HL-60 (cell line): ENCODE measurements at regions not wholly inside any gene's neighbourhood (a gene's known extent, or its start where the extent isn't known, plus 50 kb on each side); places are given as distances from the start of the nearest gene placed in this dataset.

Experiments used
- POLR2AphosphoS5 ChIP-seq: IDR thresholded peaks from 2 replicates; pipeline ENCODE4 v1.6.1; 2012; ENCODE audit warnings: low read depth
- TF ChIP-seq, protein P1 (sequence below): IDR thresholded peaks from one replicate; pipeline ENCODE4 v1.5.1; 2011; ENCODE audit warnings: low read length, control low read depth, inconsistent platforms; ENCODE audit not compliant: insufficient read depth

DNA sequence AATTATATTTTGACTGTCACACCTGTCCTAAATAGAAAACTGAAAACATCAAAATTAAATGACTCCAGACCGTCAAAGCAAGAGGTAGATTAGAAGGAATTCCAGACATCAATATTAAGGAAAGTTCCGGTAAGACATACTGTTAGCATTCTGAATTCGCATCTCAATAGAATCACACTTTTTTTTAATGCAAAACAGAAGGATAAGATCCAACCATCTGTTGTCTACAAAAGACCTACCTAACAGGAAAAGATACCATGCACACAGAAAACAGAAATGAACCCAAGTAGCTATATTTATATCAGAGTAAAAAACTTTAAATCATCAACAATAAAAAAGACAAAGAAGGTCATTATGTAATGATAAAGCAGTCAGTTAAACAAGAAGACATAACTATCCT, 145.0 kb downstream of the TMX3 start:
- TF ChIP-seq, protein P1, sequence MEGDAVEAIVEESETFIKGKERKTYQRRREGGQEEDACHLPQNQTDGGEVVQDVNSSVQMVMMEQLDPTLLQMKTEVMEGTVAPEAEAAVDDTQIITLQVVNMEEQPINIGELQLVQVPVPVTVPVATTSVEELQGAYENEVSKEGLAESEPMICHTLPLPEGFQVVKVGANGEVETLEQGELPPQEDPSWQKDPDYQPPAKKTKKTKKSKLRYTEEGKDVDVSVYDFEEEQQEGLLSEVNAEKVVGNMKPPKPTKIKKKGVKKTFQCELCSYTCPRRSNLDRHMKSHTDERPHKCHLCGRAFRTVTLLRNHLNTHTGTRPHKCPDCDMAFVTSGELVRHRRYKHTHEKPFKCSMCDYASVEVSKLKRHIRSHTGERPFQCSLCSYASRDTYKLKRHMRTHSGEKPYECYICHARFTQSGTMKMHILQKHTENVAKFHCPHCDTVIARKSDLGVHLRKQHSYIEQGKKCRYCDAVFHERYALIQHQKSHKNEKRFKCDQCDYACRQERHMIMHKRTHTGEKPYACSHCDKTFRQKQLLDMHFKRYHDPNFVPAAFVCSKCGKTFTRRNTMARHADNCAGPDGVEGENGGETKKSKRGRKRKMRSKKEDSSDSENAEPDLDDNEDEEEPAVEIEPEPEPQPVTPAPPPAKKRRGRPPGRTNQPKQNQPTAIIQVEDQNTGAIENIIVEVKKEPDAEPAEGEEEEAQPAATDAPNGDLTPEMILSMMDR, result no peak
- TF ChIP-seq POLR2AphosphoS5, result no peak
